PC-9 (cell line): ENCODE measurements at regions not wholly inside any gene's neighbourhood (a gene's known extent, or its start where the extent isn't known, plus 50 kb on each side); places are given as distances from the start of the nearest gene placed in this dataset.

Source experiments
- BruUV-seq: library from RNA; stranded (reverse); fragments of 400-500 nt; replicated peaks from 2 replicates; lab custom pipeline; 2021; lab: Mats Ljungman, UMichigan
- CTCF ChIA-PET: fragments of 300-600 bp; sonication (Branson Sonifier 250); formaldehyde crosslinking; loops from one replicate; lab custom pipeline; 2022; ENCODE audit warnings: antibody characterized with exemption; lab: Charles Lee
- POLR2A ChIA-PET: fragments of 300-600 bp; sonication (Branson Sonifier 250); formaldehyde crosslinking; loops from one replicate; lab custom pipeline; 2022; ENCODE audit warnings: antibody characterized with exemption; ENCODE audit not compliant: unreplicated experiment; lab: Charles Lee
- DNase-seq, 2 experiments: peaks; one replicate each; pipeline versions ENCODE4 v3.0.0 to v3.0.0-alpha.2; 2015 to 2022; ENCODE audit warnings: mixed read lengths in 1 of 2
- H2AFZ ChIP-seq: fragments of 200-600 bp; sonication (generic); 2 replicates; pipeline ENCODE4 v1.8.1; 2017; ENCODE audit warnings: antibody characterized with exemption
- H3F3A ChIP-seq: fragments of 200-600 bp; sonication (generic); 2 replicates; pipeline ENCODE4 v1.8.1; 2017; ENCODE audit warnings: antibody characterized with exemption, mild to moderate bottlenecking, low read depth; ENCODE audit not compliant: insufficient read depth
- H3K27ac ChIP-seq: fragments of 200-600 bp; sonication (generic); 2 replicates; pipeline ENCODE4 v1.6.1; 2016; ENCODE audit warnings: mixed run types
- H3K27me3 ChIP-seq: fragments of 200-600 bp; sonication (generic); 2 replicates; pipeline ENCODE4 v1.6.1; 2016; ENCODE audit warnings: low read depth, mixed run types; ENCODE audit not compliant: insufficient read depth
- H3K36me3 ChIP-seq: fragments of 200-600 bp; sonication (generic); 2 replicates; pipeline ENCODE4 v1.6.1; 2016; ENCODE audit warnings: low read depth, mixed run types
- H3K4me1 ChIP-seq: fragments of 200-600 bp; sonication (generic); replicated peaks from 2 replicates; pipeline ENCODE4 v1.6.1; 2016; ENCODE audit warnings: mixed run types; ENCODE audit not compliant: insufficient read depth
- H3K4me2 ChIP-seq: fragments of 200-600 bp; sonication (generic); 2 replicates; pipeline ENCODE4 v1.6.1; 2017; ENCODE audit warnings: mixed run types
- H3K4me3 ChIP-seq: fragments of 200-600 bp; sonication (generic); 2 replicates; pipeline ENCODE4 v1.6.1; 2016; ENCODE audit warnings: mixed run types
- H3K79me2 ChIP-seq: fragments of 200-600 bp; sonication (generic); 2 replicates; pipeline ENCODE4 v1.6.1; 2017; ENCODE audit warnings: low read depth, mixed run types
- H3K9me2 ChIP-seq: fragments of 200-600 bp; sonication (generic); 2 replicates; pipeline ENCODE4 v1.8.1; 2017; ENCODE audit warnings: mild to moderate bottlenecking; ENCODE audit not compliant: insufficient read depth
- H3K9me3 ChIP-seq: fragments of 200-600 bp; sonication (generic); 2 replicates; pipeline ENCODE4 v1.8.1; 2016; ENCODE audit warnings: low read depth; ENCODE audit not compliant: insufficient read depth
- H4K20me1 ChIP-seq: fragments of 200-600 bp; sonication (generic); 2 replicates; pipeline ENCODE4 v1.8.1; 2017; ENCODE audit not compliant: insufficient read depth
- EZH2 ChIP-seq: fragments of 200-600 bp; sonication (generic); IDR thresholded peaks from 2 replicates; pipeline ENCODE4 v1.8.0; 2017; ENCODE audit warnings: antibody characterized with exemption, low read depth
- intact Hi-C: fragments of 100-400 bp; cut with micrococcal nuclease; formaldehyde crosslinking; loops from one replicate; pipeline ENCODE4 v1.10.0; 2022; ENCODE audit not compliant: unreplicated experiment
- TF ChIP-seq, protein P1 (sequence below): fragments of 200-600 bp; sonication (generic); conservative IDR thresholded peaks from 2 replicates; pipeline ENCODE4 v1.6.1; 2017; ENCODE audit warnings: mixed run types, antibody characterized with exemption, mild to moderate bottlenecking, moderate library complexity

DNA sequence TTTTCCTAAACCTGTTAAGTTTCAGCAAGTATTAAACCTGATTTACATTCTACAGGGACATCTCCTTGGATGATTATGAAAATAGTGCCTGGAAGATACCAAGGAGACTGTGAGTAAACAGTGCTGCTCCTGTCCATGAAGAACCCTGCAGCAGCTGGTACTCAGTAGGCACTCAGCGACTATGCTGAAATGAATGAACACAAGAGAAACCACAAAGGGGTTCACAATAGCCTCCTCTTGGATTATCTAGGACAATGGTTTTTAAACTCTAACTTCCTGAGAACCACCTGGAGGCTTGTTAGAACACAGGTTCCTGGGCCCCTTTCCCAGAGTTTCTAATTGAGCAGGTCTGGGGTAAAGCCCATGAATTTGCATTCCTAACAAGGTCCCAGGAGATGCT, 488.4 kb upstream of the UBE2E2 start:
- H3K9me2 ChIP-seq, result no peaks in the 10 kb centered on the region
- H3K4me3 ChIP-seq, result no peak overlapping the region
- TF ChIP-seq EZH2, result no peak
- TF ChIP-seq, protein P1, sequence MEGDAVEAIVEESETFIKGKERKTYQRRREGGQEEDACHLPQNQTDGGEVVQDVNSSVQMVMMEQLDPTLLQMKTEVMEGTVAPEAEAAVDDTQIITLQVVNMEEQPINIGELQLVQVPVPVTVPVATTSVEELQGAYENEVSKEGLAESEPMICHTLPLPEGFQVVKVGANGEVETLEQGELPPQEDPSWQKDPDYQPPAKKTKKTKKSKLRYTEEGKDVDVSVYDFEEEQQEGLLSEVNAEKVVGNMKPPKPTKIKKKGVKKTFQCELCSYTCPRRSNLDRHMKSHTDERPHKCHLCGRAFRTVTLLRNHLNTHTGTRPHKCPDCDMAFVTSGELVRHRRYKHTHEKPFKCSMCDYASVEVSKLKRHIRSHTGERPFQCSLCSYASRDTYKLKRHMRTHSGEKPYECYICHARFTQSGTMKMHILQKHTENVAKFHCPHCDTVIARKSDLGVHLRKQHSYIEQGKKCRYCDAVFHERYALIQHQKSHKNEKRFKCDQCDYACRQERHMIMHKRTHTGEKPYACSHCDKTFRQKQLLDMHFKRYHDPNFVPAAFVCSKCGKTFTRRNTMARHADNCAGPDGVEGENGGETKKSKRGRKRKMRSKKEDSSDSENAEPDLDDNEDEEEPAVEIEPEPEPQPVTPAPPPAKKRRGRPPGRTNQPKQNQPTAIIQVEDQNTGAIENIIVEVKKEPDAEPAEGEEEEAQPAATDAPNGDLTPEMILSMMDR, result no peak
- peaks cover 15% of the 10 kb centered on the region; the same call in 1 of the 2 replicates for H3F3A ChIP-seq
- no peaks in the 10 kb centered on the region for H4K20me1 ChIP-seq
- no peak overlapping the region for H2AFZ ChIP-seq
- intact Hi-C loops, result no loop called here
- H3K79me2 ChIP-seq, result no peaks in the 10 kb centered on the region
- H3K4me2 ChIP-seq, result no peak overlapping the region
- BruUV-seq, result no TSS peak
- ChIA-PET POLR2A (interaction anchor here (0.6 kb wide), 1 partner anchor 1202 kb away, joined by 3 read pairs; the partner anchor contains the start of gene NKIRAS1), CTCF (no interaction called here)
- peaks cover 16% of the 10 kb centered on the region for H3K4me1 ChIP-seq
- no peaks in the 10 kb centered on the region for H3K27me3 ChIP-seq
- H3K27ac ChIP-seq, result no peak overlapping the region
- DNase-seq, result no peak
- H3K36me3 ChIP-seq, result no peaks in the 10 kb centered on the region
- H3K9me3 ChIP-seq, result peaks cover 2% of the 10 kb centered on the region

DNA sequence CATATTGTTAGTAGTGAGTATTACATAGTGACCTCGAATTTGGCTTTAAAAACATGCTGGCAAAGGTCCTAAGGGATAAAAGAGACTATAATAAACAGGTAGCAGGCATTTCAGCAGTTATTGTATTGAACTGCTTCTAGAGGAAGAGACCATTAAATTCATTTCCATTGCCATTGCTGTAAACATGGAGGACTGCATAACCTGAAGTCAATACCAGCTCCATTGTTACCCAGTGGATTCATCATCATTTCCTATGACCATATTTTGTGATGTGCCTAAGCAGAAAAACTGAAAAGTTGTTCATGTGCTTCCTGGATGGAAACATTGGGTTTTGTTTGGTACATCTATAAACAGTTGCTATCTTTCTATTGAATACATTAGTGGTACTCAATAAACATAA, 482.5 kb upstream of the UBE2E2 start:
- no peaks in the 10 kb centered on the region for H3F3A ChIP-seq
- BruUV-seq, result no TSS peak
- DNase-seq, result no peak
- ChIA-PET CTCF (no interaction called here), POLR2A (no interaction called here)
- no peaks in the 10 kb centered on the region for H3K79me2 ChIP-seq
- H3K9me2 ChIP-seq, result no peaks in the 10 kb centered on the region
- H3K9me3 ChIP-seq, result peaks cover 2% of the 10 kb centered on the region; the same call in 1 of the 2 replicates
- H3K4me2 ChIP-seq, result no peak overlapping the region
- intact Hi-C loops, result no loop called here
- H3K27ac ChIP-seq, result no peak overlapping the region
- H3K27me3 ChIP-seq, result no peaks in the 10 kb centered on the region
- H3K36me3 ChIP-seq, result no peaks in the 10 kb centered on the region
- H4K20me1 ChIP-seq, result no peaks in the 10 kb centered on the region
- no peaks in the 10 kb centered on the region for H3K4me1 ChIP-seq
- no peak overlapping the region for H3K4me3 ChIP-seq
- no peak for TF ChIP-seq EZH2
- TF ChIP-seq, protein P1, result no peak
- H2AFZ ChIP-seq, result no peak overlapping the region

- BruUV-seq, result no TSS peak
Measured at GRCh38 chr3:22724420-22724819, 478.7 kb upstream of the UBE2E2 start.

More at GRCh38 chr3:22724420-22724819, 478.7 kb upstream of the UBE2E2 start:
- Histone ChIP-seq H4K20me1 (no peaks in the 10 kb centered on the region), H3K4me1 (peaks cover 2% of the 10 kb centered on the region; the same call in 1 of the 2 replicates), H3K27ac (no peak overlapping the region), H3K79me2 (no peaks in the 10 kb centered on the region), H3F3A (no peaks in the 10 kb centered on the region), H3K4me2 (no peak overlapping the region), H3K27me3 (no peaks in the 10 kb centered on the region), H3K9me3 (0 out of 2 replicates have a peak, but pooled peaks cover 2% of the 10 kb centered on the region), H2AFZ (no peak overlapping the region), H3K36me3 (no peaks in the 10 kb centered on the region), H3K9me2 (no peaks in the 10 kb centered on the region), H3K4me3 (no peak overlapping the region)
- intact Hi-C loops, result no loop called here
- ChIA-PET CTCF (no interaction called here), POLR2A (no interaction called here)
- no peak for DNase-seq
- no peak for TF ChIP-seq EZH2
- TF ChIP-seq, protein P1, result no peak
